Activated CD8-positive, alpha-beta memory T cell treated with anti-CD3 and anti-CD28 coated beads, Interleukin-2, amount 50 U/mL, for 48 hours (primary cell): ENCODE measurements at regions not wholly inside any gene's neighbourhood (a gene's known extent, or its start where the extent isn't known, plus 50 kb on each side); places are given as distances from the start of the nearest gene placed in this dataset.
"Not testable (repeated sequence)": the region's sequence is repeated elsewhere in the genome, so short reads cannot be mapped to it uniquely, and the experiment has no call there.

Source experiments
- DNase-seq: peaks from one replicate; pipeline ENCODE4 v3.0.0-alpha.2; 2020

DNA sequence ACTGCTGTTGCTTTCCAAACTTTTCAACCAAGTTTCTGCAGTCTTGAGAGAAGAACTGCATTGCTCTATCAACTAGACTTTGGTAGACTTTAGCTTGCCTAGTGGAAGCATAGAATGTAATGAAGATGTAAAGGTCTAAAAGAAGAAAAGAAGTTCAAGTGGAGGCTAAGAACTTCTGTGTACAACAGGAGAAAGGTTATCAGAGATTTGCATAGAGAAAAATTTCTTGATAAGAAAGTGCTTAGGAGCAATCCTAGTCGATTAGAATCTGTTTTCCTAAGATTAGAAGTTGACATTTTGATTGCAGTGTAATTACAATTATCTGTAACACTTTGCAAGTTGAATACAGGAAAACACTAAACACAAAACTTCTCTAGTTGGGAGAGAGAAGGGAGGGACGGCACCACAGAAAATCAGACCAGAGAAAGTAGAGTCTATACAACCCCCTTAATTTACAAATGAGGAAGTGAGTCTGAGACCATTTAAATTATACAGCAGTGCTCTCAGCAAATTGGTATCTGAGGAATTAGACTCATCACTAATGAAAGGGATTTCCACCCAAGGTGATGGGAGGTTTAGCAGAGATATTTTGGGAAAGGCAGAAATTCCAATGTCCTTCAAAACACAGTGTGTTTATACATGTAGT, 194.3 kb upstream of the MARCKS start:
- DNase-seq, result no peak

DNA sequence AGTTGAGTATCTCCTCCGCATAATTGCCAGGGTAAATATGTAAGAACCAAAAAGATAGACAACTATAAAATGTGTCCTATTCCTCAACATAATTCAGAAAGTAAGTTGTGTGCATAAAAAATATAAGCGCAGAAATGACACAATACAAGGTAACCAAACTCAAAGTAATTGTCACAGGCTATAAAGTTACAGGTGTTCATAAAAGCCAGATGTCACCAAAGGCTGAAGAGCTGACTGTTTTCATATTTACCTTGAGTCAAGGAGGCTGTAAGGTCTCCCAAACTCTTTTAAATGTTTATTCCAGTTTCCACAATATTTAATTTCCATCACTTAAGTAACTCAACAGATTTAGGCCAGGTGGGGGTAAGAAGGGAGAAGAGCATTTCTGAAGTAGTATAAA, 192.2 kb upstream of the MARCKS start:
- no peak for DNase-seq

DNA sequence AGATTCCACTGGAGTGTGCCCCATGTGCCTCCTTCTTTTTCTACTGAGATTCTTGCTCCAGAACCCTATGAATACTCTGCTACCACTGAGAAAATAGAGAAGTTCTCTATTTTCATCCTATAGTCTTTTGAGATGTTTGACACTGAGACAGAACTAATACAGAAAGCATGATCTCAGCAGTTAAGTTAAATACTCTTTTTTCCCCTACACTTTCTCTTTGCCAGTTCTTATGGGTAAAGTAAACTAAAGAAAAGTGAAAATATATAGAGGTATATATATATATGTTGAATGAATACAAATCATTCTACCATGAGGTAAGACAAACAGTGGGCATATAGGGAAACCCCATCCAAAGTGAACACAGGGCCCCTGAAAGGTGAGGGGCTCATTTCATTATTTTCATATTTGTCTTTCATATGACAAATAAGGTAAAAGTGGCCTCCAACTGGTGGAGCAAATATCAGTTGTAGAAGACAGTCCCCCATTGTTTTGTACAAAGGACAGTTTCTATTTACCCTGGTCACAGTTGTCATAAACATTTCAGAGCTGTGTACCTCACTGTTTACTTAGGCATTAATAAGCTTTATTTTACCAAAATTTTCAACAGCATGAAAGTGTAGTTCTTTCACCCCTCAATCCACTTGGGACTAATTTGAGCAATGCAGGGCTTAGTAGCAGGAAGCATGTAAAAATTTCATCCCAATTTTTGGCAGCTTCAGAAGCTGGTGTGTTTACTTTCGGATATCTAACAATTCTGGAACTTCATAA, 188.3 kb upstream of the MARCKS start:
- no peak for DNase-seq

DNA sequence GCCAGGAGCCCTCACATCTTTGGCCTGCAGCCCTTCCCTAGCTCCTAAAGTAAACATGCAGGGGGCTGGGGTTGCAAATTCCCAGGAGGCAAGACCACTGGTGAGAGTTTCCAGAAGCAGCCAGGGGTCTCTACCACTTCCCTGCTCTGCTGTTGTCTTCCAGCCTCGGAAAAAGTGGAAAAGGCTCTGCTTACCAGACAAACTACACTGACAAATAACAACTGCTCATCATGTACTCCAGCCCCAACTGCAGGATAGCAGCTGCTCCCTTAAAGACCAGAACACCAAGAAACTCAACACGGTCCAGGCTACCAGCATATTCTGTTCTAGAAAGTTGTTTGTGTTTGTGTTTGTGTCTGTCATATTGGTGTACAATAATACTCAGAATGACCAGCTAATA, 187.5 kb upstream of the MARCKS start:
- no peak for DNase-seq

DNA sequence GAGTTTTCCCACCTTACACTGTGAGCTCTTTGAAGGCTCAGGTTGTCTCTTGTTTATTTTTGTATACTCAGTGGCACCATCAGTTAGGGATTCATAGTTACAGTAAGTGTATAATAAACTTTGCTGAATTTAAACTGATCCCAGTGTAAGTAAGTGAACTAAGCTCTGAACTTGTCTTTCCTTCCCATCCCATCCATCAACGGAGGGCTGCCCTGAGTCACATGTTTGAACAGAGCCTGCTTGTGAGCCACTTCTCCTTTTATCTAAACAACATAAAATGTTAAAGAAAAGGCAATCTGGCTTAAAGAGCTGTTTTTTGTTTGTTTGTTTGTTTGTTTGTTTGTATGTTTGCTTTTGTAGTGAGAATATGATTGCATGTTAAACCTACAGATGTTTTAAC, 185.7 kb upstream of the MARCKS start:
- no peak for DNase-seq

DNA sequence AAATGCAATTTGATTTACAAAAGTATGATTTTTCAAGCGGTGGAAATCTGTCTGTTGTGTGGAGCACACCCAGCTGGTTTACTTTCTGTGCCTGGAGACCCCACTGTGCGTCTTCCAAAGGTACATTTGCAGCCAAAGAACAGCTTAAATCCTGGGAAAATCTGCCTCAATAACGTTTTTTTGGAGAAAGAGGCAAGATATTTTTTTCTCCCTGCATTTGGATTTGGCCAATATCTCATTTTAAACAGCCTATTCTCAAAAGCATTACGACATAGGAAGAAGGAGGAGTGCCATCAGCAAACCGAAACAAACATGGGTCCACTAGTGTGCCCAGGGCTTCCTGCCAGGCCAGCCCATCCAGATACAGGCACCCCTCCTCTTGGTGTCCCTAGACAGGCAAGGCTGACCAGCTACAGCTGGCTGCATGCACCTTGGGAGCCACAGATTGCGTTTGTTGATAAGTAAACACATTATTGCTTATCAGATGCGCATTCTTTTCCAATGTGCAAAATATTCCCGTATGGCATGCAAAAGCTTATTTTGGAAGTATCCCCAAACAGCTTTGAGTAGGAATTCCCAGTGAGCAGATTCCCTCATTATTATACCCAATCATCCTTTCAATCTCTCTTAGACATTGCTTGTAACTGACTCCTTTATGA, 184.5 kb upstream of the MARCKS start:
- no peak for DNase-seq

DNA sequence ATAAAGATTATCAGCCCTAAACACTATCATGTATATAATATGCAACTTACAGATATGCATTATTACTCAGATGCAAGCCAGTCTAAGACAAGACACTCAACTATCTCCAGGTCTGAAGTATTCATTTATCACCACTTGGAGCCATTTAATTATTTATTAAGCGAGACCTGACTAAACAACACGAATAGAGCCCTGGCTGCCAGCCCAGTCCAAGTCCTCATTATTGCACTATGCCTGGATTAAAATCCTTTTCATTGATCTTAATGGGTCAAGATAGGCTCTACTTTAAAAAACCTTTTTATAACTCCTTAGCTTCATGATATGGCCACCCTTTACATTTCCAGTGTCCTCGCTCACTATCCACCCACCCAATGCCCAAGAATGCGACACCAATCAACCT, 183.1 kb upstream of the MARCKS start:
- no peak for DNase-seq

DNA sequence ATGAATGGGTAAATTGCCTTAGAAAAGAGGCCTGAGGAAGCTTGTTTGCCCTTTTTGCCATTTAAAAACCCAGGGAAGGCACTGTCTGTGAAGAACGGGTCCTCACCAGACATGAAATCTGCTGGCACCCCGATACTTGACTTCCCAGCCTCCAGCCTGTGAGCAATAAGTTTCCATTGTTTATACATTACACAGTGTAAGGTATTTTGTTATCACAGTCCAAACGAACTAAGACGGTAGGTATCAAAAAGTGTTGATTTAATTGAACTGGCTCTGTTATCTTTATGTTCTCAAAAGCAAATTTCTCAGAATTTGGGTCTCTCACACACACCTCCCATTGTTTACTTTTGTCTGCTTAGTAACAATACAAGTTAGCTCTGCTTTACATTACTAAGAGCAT, 181.1 kb upstream of the MARCKS start:
- DNase-seq, result no peak

DNA sequence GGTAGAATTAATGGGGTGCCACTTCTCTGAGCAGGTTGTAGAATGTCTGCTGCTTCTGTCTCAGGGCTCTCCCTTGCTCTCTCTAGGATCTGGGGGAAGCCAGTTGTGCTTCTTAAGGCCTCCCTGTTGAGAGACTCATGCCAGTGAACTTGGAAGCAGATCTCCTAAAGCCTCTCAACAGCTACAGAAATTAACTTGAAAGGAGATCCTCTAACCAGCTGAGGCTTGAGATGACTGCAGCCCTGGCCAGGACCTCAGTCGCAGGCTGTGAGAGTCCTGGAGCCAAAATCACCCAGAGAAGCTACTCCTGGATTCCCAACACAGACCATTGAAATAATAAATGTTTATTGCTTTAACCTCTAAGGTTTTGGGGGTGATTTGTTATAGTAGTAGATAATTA, 180.2 kb upstream of the MARCKS start:
- DNase-seq, result no peak

DNA sequence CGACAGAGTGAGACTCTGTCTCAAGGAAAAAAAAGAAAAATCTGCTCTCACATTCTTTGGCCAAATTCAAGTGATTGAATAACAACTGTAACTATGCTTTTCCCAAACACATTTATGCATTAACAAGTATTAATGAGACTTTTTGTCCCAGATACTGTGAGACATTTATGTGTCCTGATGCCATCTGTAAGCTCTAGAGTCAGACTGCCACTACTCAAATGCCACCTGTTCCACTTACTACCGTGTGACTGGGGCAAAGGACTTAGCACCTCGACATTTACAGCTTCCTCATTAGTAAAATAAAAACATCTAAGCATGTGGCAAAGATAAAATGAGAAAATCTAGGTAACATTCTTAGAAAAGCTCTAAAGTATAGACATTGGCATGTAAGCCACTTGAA, 178.1 kb upstream of the MARCKS start:
- DNase-seq, result no peak

DNA sequence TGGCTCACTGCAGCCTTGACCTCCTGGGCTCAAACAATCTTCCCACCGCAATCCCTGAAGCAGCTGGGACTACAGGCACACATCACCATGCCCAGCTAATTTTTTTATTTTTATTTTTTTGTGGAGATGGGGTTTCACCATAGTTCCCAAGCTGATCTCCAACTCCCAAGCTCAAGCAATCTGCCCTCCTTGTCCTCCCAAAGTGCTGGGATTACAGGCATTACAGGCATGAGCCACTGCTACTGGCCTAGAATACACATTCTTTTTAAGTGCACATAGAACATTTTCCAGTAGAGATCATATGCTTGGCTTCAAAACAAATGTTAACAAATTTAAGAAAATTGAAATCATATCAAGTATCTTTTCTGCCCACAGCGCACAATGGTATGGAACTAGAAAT, 176.8 kb upstream of the MARCKS start:
- DNase-seq, result no peak

DNA sequence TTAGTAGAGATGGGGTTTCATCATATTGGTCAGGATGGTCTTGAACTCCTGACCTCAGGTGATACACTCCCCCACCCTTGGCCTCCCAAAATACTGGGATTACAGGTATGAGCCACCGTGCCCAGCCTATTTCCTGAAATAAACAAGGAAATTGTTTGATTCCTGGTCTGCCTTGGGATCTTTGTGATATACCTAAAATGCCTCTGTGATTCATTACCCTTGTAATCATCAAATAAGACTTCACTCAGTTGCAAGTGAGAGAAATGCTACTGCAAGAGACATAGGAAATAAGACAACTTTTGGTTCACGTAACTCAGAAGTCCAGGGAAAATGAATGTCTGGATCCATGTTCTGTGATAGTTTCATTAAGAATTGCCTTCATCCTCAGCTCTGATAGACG, 173.2 kb upstream of the MARCKS start:
- no peak for DNase-seq

DNA sequence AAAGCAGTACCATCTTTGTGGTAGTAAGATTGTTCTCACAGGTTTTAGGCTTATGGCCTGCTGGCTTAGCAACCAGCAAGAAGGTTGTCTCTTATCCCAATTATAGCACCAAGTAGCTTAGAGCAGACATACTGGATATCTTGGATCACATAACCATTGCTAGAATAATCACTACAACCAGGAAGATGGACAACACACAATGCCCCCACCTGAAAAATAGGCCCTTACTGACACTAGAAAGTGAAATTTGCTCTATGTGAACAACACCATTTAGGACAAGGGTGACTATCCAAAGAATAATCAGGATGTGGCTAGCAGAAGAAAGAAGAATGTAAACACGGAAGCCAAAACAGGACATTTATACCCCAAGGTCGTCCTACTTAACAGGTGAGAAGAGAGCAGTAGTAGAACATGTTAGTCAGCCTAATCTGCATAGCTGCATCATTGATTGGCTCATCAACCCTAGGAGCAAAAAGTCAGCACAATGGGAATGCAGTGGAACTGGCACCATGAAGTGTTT, 172.7 kb upstream of the MARCKS start:
- DNase-seq, result no peak

DNA sequence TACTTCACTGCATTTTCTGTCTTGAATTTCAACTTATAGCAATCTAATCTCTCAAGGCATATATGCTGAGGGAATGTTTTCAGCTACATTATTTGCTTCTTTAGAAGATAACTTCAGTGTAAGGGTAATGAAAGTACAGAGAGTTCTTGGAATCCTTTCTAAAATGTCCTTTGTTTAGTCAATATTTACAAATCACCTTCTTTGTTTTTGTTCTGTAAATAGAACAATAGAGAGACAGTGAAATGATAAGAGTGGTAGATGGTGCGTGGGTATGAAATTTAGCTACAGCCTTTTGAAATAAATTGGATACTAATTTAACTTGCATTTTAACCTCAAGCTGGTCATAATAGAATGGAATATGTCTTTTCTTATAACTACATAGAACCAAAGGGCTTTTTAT, 171.1 kb upstream of the MARCKS start:
- DNase-seq, result no peak

DNA sequence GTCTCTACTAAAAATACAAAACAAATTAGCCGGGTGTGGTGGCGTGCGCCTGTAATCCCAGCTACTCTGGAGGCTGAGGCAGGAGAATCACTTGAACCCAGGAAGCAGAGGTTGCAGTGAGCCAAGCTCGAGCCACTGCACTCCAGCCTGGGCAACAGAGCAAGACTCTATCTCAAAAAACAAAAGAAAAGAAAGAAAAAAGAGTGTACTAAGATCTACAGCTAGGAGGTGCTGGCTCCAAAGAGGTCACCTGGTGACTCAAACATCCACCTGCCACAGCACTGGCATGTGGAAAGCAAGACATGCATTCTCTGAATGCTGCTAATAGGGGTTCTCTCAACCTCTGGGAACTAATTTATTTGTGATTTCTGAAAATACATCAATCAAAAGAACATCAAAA, 167.5 kb upstream of the MARCKS start:
- not testable (repeated sequence) for DNase-seq

DNA sequence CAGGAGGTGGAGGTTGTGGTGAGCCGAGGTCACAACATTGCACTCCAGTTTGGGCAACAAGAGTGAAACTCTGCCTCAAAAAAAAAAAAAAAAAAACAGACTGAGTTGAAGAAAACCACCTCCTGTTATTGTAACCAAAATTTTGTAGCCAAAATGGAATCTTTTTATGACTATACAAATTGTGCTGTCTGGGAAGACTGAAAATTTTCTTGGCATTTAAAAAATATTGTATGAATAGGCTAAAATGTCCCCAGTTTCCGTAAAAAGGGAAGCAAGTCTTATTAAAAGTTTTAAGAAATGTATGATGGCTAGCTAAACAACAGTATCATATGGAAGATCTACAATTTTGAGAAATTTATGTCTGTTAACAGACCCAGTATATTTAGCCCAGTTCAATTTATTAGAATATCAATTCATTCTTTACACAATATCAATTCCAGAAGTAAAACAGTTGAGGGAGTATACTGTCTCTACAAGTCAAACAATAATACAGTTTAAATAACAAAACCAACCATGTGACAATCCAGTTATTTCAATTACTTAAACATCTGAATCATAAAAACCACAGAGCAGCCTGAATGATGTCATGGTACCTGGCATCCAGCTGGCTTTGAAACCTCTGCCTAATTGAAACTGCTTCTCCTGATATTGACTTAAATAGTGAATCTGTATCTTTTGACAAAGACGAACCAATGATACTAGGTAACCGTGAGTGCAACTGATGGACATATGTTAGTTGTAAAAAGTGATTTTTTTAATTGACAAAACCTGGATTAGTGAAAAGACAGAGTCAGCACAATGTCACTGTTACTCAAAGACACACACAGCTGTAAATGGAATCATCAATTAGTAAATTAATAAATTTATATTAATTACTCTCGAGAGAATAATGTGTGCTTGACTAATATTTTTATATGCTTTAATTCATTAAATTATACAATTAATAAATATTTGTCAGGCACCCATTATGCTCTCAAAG, 166.6 kb upstream of the MARCKS start:
- no peak for DNase-seq

DNA sequence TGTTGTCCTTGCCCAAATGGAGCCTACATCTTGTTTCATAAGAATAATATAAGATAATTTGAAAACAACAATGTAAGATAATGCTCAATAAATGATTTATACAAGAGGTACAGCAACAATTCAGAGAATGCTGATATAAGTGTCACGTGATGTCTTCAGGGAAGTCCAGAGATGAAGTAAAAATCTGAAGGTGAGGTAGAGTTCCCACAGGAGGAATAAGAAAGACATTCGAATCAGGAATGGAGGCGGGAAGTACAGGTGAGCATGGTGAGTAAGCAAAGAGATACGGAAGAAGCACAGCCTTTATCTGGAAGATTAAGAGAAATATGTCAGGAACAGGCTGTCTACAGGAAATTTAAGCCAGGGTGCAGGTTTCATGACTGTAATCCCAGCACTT, 165.9 kb upstream of the MARCKS start:
- no peak for DNase-seq

DNA sequence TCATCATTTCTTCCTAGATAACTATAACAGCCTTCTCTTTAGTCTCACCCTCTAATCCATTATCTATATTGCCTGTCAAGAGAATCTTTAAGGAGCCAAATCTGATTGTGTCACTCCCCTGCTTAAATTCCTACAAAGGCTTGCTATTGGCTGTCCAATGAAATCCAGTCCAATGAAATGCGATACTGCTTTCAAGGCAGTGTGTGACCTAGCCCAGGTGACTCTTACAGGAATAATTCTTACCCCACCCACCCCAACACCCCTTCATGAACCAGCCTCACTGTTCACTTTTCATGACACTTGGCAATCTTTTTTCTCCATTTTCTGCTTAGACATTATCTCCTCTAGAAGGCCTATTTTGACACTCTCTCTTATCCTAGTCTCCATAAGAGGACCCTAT, 163.3 kb upstream of the MARCKS start:
- no peak for DNase-seq

DNA sequence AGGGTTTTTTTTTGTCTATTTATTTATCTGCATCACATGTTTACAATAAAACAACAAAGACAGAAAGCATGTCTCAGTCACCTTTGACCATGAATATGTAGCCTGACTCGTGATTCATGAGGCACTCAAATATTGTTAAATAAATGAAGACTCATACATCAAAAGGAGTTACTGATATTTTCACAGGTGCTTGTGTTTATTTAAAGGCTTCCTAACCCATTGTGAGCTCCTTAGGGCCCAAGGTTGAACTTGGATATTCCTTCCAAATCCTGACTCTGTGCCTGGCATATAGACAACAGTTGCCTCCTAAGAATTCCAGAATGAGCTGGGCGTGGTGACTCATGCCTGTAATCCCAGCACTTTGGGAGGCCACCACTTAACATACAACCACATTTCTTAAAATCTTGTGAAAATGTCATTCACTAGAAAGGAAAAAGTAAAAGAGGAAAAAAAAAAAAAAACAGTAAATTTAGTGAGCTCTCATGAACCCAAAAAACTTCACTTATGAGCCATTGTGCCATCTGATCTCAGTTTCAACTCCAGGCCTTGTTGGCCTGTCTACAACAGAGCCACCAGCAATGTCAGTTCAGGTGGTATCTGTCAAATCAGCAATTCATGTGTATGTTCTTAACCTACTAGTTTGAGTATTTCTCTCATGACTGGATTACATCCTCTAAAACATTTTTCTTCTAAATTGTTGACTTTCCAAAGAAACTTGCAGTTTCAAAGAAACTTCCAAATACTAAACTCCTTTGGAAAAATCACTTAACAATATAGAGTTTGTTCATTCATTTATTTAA, 162.7 kb upstream of the MARCKS start:
- DNase-seq, result no peak

DNA sequence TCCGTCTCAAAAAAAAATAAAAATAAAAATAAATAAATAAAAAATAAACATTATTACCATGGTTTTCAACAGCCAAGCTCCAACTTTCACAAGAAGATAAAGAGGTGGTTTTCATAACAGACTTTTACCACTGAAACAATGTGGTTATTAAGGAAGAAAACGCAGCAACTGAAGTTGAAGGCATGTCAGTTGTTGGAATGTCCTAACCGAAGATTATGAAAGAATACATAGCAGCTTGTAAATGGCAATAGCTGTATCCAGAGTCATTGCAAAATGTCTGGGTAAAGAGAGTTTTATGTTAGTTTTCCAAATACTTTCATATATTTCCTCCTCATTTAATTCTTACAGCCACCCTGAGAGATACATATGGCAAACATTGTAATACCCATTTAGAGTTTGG, 161.6 kb upstream of the MARCKS start:
- no peak for DNase-seq

DNA sequence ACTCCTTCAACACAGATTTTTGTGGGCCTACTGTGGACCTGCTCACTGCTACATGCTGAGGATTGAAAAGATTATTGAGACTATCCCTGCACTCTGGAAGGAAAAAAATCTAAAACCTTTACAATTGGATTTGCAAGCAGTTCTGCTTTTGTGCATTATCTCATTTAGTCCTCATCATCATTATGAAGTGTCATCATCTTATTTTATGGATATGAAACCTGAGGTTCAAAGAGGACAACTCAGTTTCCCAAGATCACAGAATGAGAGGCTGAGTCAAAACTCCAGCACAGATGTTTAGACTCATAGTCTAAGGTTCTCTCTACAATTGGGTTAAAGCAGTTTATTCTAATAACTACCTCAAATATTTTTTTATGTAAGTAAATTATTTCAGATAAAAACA, 160.2 kb upstream of the MARCKS start:
- no peak for DNase-seq
